Fibroblast of skin of back (primary cell): ENCODE measurements at regions not wholly inside any gene's neighbourhood (a gene's known extent, or its start where the extent isn't known, plus 50 kb on each side); places are given as distances from the start of the nearest gene placed in this dataset.
"Not testable (repeated sequence)": the region's sequence is repeated elsewhere in the genome, so short reads cannot be mapped to it uniquely, and the experiment has no call there.

Source experiments
- DNase-seq: peaks from one replicate; pipeline ENCODE4 v3.0.0-alpha.2; 2013

GRCh38 chr9:75687359-75687953, 203.0 kb upstream of the PCSK5 start:
- DNase-seq = no peak

GRCh38 chr9:75690551-75690950, 199.9 kb upstream of the PCSK5 start:
- not testable (repeated sequence) for DNase-seq

- DNase-seq = no peak
These were observed 199.1 kb upstream of the PCSK5 start for GRCh38 chr9:75691408-75691807.

- no peak for DNase-seq
These were observed 198.2 kb upstream of the PCSK5 start for GRCh38 chr9:75692309-75692708.

- DNase-seq = no peak
These were observed 194.6 kb upstream of the PCSK5 start for GRCh38 chr9:75695921-75696320.

- no peak for DNase-seq
These were observed 191.5 kb upstream of the PCSK5 start for GRCh38 chr9:75699017-75699416.

- no peak for DNase-seq
These were observed 190.7 kb upstream of the PCSK5 start for GRCh38 chr9:75699625-75700251.

- DNase-seq = no peak
These were observed 190.2 kb upstream of the PCSK5 start for GRCh38 chr9:75700252-75700640.

GRCh38 chr9:75707191-75707590, 183.3 kb upstream of the PCSK5 start:
- DNase-seq = no peak

- DNase-seq = no peak
These were observed 180.8 kb upstream of the PCSK5 start for GRCh38 chr9:75709698-75710097.

GRCh38 chr9:75712700-75713099, 177.8 kb upstream of the PCSK5 start:
- DNase-seq = peak; percentile 15

- DNase-seq = no peak
These were observed 177.1 kb upstream of the PCSK5 start for GRCh38 chr9:75713335-75713734.

- DNase-seq = peak; percentile 41
These were observed 175.1 kb upstream of the PCSK5 start for GRCh38 chr9:75715360-75715759.

GRCh38 chr9:75718677-75719076, 171.8 kb upstream of the PCSK5 start:
- no peak for DNase-seq

GRCh38 chr9:75728391-75728790, 162.1 kb upstream of the PCSK5 start:
- no peak for DNase-seq

- no peak for DNase-seq
These were observed 155.7 kb upstream of the PCSK5 start for GRCh38 chr9:75734802-75735201.

GRCh38 chr9:75739884-75740611, 150.4 kb upstream of the PCSK5 start:
- DNase-seq = no peak

GRCh38 chr9:75743855-75744254, 146.6 kb upstream of the PCSK5 start:
- DNase-seq = no peak

GRCh38 chr9:75754080-75754479, 136.4 kb upstream of the PCSK5 start:
- DNase-seq = no peak

GRCh38 chr9:75775166-75775565, 115.3 kb upstream of the PCSK5 start:
- DNase-seq = no peak

- DNase-seq = no peak
These were observed 114.3 kb upstream of the PCSK5 start for GRCh38 chr9:75775966-75776691.

GRCh38 chr9:75780185-75780584, 110.3 kb upstream of the PCSK5 start:
- DNase-seq = no peak

GRCh38 chr9:75788006-75788634, 102.4 kb upstream of the PCSK5 start:
- peak; percentile 60 for DNase-seq
